HG03135 (cell line): ENCODE measurements at regions not wholly inside any gene's neighbourhood (a gene's known extent, or its start where the extent isn't known, plus 50 kb on each side); places are given as distances from the start of the nearest gene placed in this dataset.
"Not testable (repeated sequence)": the region's sequence is repeated elsewhere in the genome, so short reads cannot be mapped to it uniquely, and the experiment has no call there.

Experiments used
- ATAC-seq: cut with Tn5 transposase; IDR thresholded peaks from one replicate; pipeline ENCODE4 v1.9.1; 2021; ENCODE audit warnings: mild to moderate bottlenecking, moderate library complexity; ENCODE audit not compliant: unreplicated experiment

GRCh38 chr4:60724623-60725022 is 475.5 kb upstream of the ADGRL3 start:
- no peak for ATAC-seq

GRCh38 chr4:60726779-60727178 is 473.3 kb upstream of the ADGRL3 start:
- ATAC-seq: no peak

GRCh38 chr4:60729194-60729593 is 470.9 kb upstream of the ADGRL3 start:
- no peak for ATAC-seq

GRCh38 chr4:60729764-60730163 is 470.4 kb upstream of the ADGRL3 start:
- not testable (repeated sequence) for ATAC-seq

- no peak for ATAC-seq
Measured at GRCh38 chr4:60737858-60738257, 462.3 kb upstream of the ADGRL3 start.

GRCh38 chr4:60743654-60744053 is 456.5 kb upstream of the ADGRL3 start:
- no peak for ATAC-seq

- no peak for ATAC-seq
Measured at GRCh38 chr4:60744767-60745166, 455.4 kb upstream of the ADGRL3 start.

- ATAC-seq: no peak
Measured at GRCh38 chr4:60745800-60746571, 454.1 kb upstream of the ADGRL3 start.

- ATAC-seq: no peak
Measured at GRCh38 chr4:60750962-60751361, 449.2 kb upstream of the ADGRL3 start.

- no peak for ATAC-seq
Measured at GRCh38 chr4:60757986-60758680, 442.0 kb upstream of the ADGRL3 start.

GRCh38 chr4:60759518-60760245 is 440.4 kb upstream of the ADGRL3 start:
- ATAC-seq: no peak

GRCh38 chr4:60780874-60781273 is 419.3 kb upstream of the ADGRL3 start:
- no peak for ATAC-seq

- ATAC-seq: no peak
Measured at GRCh38 chr4:60790608-60791007, 409.5 kb upstream of the ADGRL3 start.

- no peak for ATAC-seq
Measured at GRCh38 chr4:60794372-60794771, 405.8 kb upstream of the ADGRL3 start.

GRCh38 chr4:60799214-60799613 is 400.9 kb upstream of the ADGRL3 start:
- no peak for ATAC-seq

- ATAC-seq: no peak
Measured at GRCh38 chr4:60800701-60801100, 399.4 kb upstream of the ADGRL3 start.

GRCh38 chr4:60805500-60806313 is 394.4 kb upstream of the ADGRL3 start:
- ATAC-seq: no peak

- ATAC-seq: no peak
Measured at GRCh38 chr4:60808726-60809485, 391.2 kb upstream of the ADGRL3 start.

GRCh38 chr4:60809486-60809800 is 390.7 kb upstream of the ADGRL3 start:
- no peak for ATAC-seq

GRCh38 chr4:60812811-60813210 is 387.3 kb upstream of the ADGRL3 start:
- ATAC-seq: no peak
